Heart left ventricle (tissue), 16 donors: ENCODE measurements at regions not wholly inside any gene's neighbourhood (a gene's known extent, or its start where the extent isn't known, plus 50 kb on each side); places are given as distances from the start of the nearest gene placed in this dataset.

Source experiments
- ATAC-seq, 4 donors: fragments of 200-7000 bp; cut with Tn5 transposase; one replicate each; pipeline ENCODE4 v1.9.1; 2020 to 2022; ENCODE audit warnings: moderate library complexity in 4 of 4, mild to moderate bottlenecking in 3 of 4, moderate number of reproducible peaks in 1 of 4
- DNase-seq, 5 donors: peaks; one replicate each; pipeline ENCODE4 v3.0.0-alpha.2; 2020
- H3K27ac ChIP-seq, 12 donors: fragments of 200-600 bp; sonication (generic) in 4 of 12; one replicate each; pipeline versions ENCODE4 v1.5.0 to v1.8.0; 2016 to 2022; ENCODE audit warnings: mild to moderate bottlenecking in 2 of 12
- H3K27me3 ChIP-seq, 9 donors: fragments of 200-600 bp; sonication (generic) in 2 of 9; one replicate each; pipeline versions ENCODE4 v1.5.1 to v1.8.0; 2016 to 2022; ENCODE audit warnings: mild to moderate bottlenecking in 3 of 9
- H3K36me3 ChIP-seq, 9 donors: fragments of 200-600 bp; sonication (generic) in 2 of 9; one replicate each; pipeline versions ENCODE4 v1.5.0 to v1.8.0; 2018 to 2022; ENCODE audit warnings: mild to moderate bottlenecking in 2 of 9
- H3K4me1 ChIP-seq, 12 donors: fragments of 200-600 bp; sonication (generic) in 4 of 12; one replicate each; pipeline versions ENCODE4 v1.5.0 to v1.8.0; 2016 to 2022; ENCODE audit warnings: mild to moderate bottlenecking in 3 of 12
- H3K4me3 ChIP-seq, 12 donors: fragments of 200-600 bp; sonication (generic) in 4 of 12; one replicate each; pipeline versions ENCODE4 v1.5.0 to v1.8.0; 2017 to 2022; ENCODE audit warnings: mild to moderate bottlenecking in 9 of 12, moderate library complexity in 4 of 12
- H3K9me3 ChIP-seq, 12 donors: fragments of 200-600 bp; sonication (generic) in 4 of 12; one replicate each; pipeline versions ENCODE4 v1.5.0 to v1.8.0; 2016 to 2022; ENCODE audit warnings: mild to moderate bottlenecking in 1 of 12
- CTCF ChIP-seq, 12 donors: fragments of 200-600 bp; sonication (generic) in 4 of 12; IDR thresholded peaks; one replicate each; pipeline versions ENCODE4 v1.5.0 to v1.8.0; 2018 to 2022; ENCODE audit warnings: antibody characterized with exemption in 12 of 12, mild to moderate bottlenecking in 5 of 12
- POLR2A ChIP-seq, 2 donors: fragments of 450-650 bp; IDR thresholded peaks; one replicate each; pipeline ENCODE4 v1.6.1; 2017; ENCODE audit warnings: antibody characterized with exemption in 2 of 2, mild to moderate bottlenecking in 2 of 2, moderate library complexity in 2 of 2
- WGBS, 4 donors: extraction: QIAGEN DNeasy Blood & Tissue Kit in 2 of 4; methylation state at CpG; one replicate each; pipeline versions ENCODE4 v1.1.5 to v1.1.7; 2013 to 2018; 5-methylcytosine and 5-hydroxymethylcytosine counted together
- intact Hi-C, 10 donors: fragments of 100-400 bp; cut with DNase I; formaldehyde crosslinking; loops; one replicate each; pipeline versions ENCODE4 v1.11.1 to v1.14.2; 2022
- donor health status: ischemic (EF 13 %, LVEDD 7.1; RV severe dilation, severe dysfunction).
- donor health status: healthy with polysubstance abuse.
- donor health status: DM: no; HTN: yes; CAD: no.
- donor health status: DM: no; HTN: no; CAD: no.
- donor health status: ischemic (EF 25% LVEDD 6.9; RV normal size, moderate dysfunction).
- donor health status: ischemic (EF 25% LVEDD 5.7; RV mildly dilated, moderate dysfunction).
- donor health status: healthy.
- donor health status: DM: yes; HTN: yes; CAD: no.
- donor health status: ischemic (EF 35%, LVEDD 5.7; RV mildly dilated, moderate dysfunction).
- donor health status: nonischemic (EF 11% LVEDD 7.7; RV severe dilation, severe dysfunction).
- donor health status: DM: yes; HTN: yes; CAD: no.
- donor health status: PGD.
- donor health status: ischemic (EF 29% LVEDD 5.4; RV normal size, mild dysfunction).
- donor health status: nonischemic (EF 23%, LVEDD 6.1; RV moderate dilation, normal function).

- no peaks in the 10 kb centered on the region for H3K27me3 ChIP-seq
- intact Hi-C loops: no loop called here
- WGBS, 4 donors: 86 to 90% (median 88%) methylated on average over 4 of the region's 4 CpGs
- peaks cover 0 to 35% (median 0%) of the 10 kb centered on the region in 12 donors for H3K4me1 ChIP-seq
- peak overlapping the region in 1 of 12 donors; percentile 76 for H3K27ac ChIP-seq
- no peaks in the 10 kb centered on the region for H3K36me3 ChIP-seq
- DNase-seq (no peak), ATAC-seq (no peak)
- TF ChIP-seq CTCF (IDR thresholded peaks at IDR 0.05) (no peak), POLR2A (IDR thresholded peaks at IDR 0.05) (no peak)
- H3K9me3 ChIP-seq: no peaks in the 10 kb centered on the region
- no peak overlapping the region for H3K4me3 ChIP-seq
Observed at GRCh38 chr16:66206363-66206762, 160.1 kb upstream of the CDH5 start.

- intact Hi-C loops: no loop called here
- Histone ChIP-seq H3K9me3 (no peaks in the 10 kb centered on the region), H3K27me3 (no peaks in the 10 kb centered on the region), H3K27ac (peak overlapping the region in 1 of 12 donors; percentile 76), H3K36me3 (no peaks in the 10 kb centered on the region), H3K4me1 (peaks cover 0 to 37% (median 0%) of the 10 kb centered on the region in 12 donors), H3K4me3 (no peak overlapping the region)
- no peak for DNase-seq
- WGBS, 4 donors: 62 to 69% (median 64%) methylated on average over 8 of the region's 8 CpGs
- TF ChIP-seq POLR2A (IDR thresholded peaks at IDR 0.05) (no peak), CTCF (IDR thresholded peaks at IDR 0.05) (no peak)
- peak in 3 of 4 donors; percentile 24 to 33 (median 32) for ATAC-seq
Observed at GRCh38 chr16:66205287-66206231, 160.9 kb upstream of the CDH5 start.

GRCh38 chr16:66204756-66205155 is 161.7 kb upstream of the CDH5 start:
- Histone ChIP-seq H3K27ac (peak overlapping the region in 1 of 12 donors; percentile 76), H3K4me3 (no peak overlapping the region), H3K9me3 (no peaks in the 10 kb centered on the region), H3K36me3 (no peaks in the 10 kb centered on the region), H3K27me3 (no peaks in the 10 kb centered on the region), H3K4me1 (peaks cover 0 to 43% (median 0%) of the 10 kb centered on the region in 12 donors)
- 59 to 70% (median 63%) methylated on average over 3 of the region's 3 CpGs for WGBS, 4 donors
- ATAC-seq: peak in 2 of 4 donors; percentile 30 to 41
- TF ChIP-seq CTCF (IDR thresholded peaks at IDR 0.05) (no peak), POLR2A (IDR thresholded peaks at IDR 0.05) (no peak)
- intact Hi-C loops: no loop called here
- DNase-seq: no peak

- Histone ChIP-seq H3K4me3 (no peak overlapping the region), H3K36me3 (no peaks in the 10 kb centered on the region), H3K27ac (no peak overlapping the region), H3K4me1 (peaks cover 0 to 47% (median 0%) of the 10 kb centered on the region in 12 donors), H3K27me3 (no peaks in the 10 kb centered on the region), H3K9me3 (no peaks in the 10 kb centered on the region)
- WGBS, 4 donors: 95 to 98% (median 96%) methylated on average over 4 of the region's 4 CpGs
- no peak for TF ChIP-seq CTCF (IDR thresholded peaks at IDR 0.05)
- TF ChIP-seq POLR2A (IDR thresholded peaks at IDR 0.05): no peak
- ATAC-seq: no peak
- intact Hi-C loops: no loop called here
- DNase-seq: no peak
Observed at GRCh38 chr16:66203476-66203875, 163.0 kb upstream of the CDH5 start.
